ENCODE measurements at regions not wholly inside any gene's neighbourhood (a gene's known extent, or its start where the extent isn't known, plus 50 kb on each side); places are given as distances from the start of the nearest gene placed in this dataset.

- H3K9me3 ChIP-seq (ENCODE audit: low read length), result no peaks in the 10 kb centered on the region
- H3K4me1 ChIP-seq (ENCODE audit: insufficient read depth, low read length), result peaks cover 2% of the 10 kb centered on the region
- H3K36me3 ChIP-seq (ENCODE audit: insufficient read depth, low read length), result no peaks in the 10 kb centered on the region
- no peaks in the 10 kb centered on the region for H3K27me3 ChIP-seq (ENCODE audit: insufficient read depth, low read length)
- H2AFZ ChIP-seq (ENCODE audit: low read depth, low read length), result no peak overlapping the region
- H3K4me3 ChIP-seq (ENCODE audit: low read length), result no peak overlapping the region
Observed at GRCh38 chr20:50417484-50418235, 92.5 kb upstream of the PTPN1 start.

- no peaks in the 10 kb centered on the region for H3K9me3 ChIP-seq (ENCODE audit: low read length)
- H3K4me3 ChIP-seq (ENCODE audit: low read length), result no peak overlapping the region
- H3K27me3 ChIP-seq (ENCODE audit: insufficient read depth, low read length), result no peaks in the 10 kb centered on the region
- H3K4me1 ChIP-seq (ENCODE audit: insufficient read depth, low read length), result peaks cover 2% of the 10 kb centered on the region
- no peak overlapping the region for H2AFZ ChIP-seq (ENCODE audit: low read depth, low read length)
- no peaks in the 10 kb centered on the region for H3K36me3 ChIP-seq (ENCODE audit: insufficient read depth, low read length)
Observed at GRCh38 chr20:50418890-50419642, 91.1 kb upstream of the PTPN1 start.

- H3K27me3 ChIP-seq (ENCODE audit: insufficient read depth, low read length), result no peaks in the 10 kb centered on the region
- H3K9me3 ChIP-seq (ENCODE audit: low read length), result no peaks in the 10 kb centered on the region
- H3K4me3 ChIP-seq (ENCODE audit: low read length), result no peak overlapping the region
- H2AFZ ChIP-seq (ENCODE audit: low read depth, low read length), result no peak overlapping the region
- no peaks in the 10 kb centered on the region for H3K36me3 ChIP-seq (ENCODE audit: insufficient read depth, low read length)
- H3K4me1 ChIP-seq (ENCODE audit: insufficient read depth, low read length), result no peaks in the 10 kb centered on the region
Observed at GRCh38 chr20:50420380-50420779, 89.8 kb upstream of the PTPN1 start.

- Histone ChIP-seq H3K27me3 (ENCODE audit: insufficient read depth, low read length) (no peaks in the 10 kb centered on the region), H3K4me1 (ENCODE audit: insufficient read depth, low read length) (no peaks in the 10 kb centered on the region), H3K36me3 (ENCODE audit: insufficient read depth, low read length) (no peaks in the 10 kb centered on the region), H3K4me3 (ENCODE audit: low read length) (no peak overlapping the region), H2AFZ (ENCODE audit: low read depth, low read length) (no peak overlapping the region), H3K9me3 (ENCODE audit: low read length) (no peaks in the 10 kb centered on the region)
Observed at GRCh38 chr20:50421356-50422340, 88.5 kb upstream of the PTPN1 start.

GRCh38 chr20:50423758-50424157 lies 86.4 kb upstream of the PTPN1 start:
- Histone ChIP-seq H3K4me1 (ENCODE audit: insufficient read depth, low read length) (no peaks in the 10 kb centered on the region), H2AFZ (ENCODE audit: low read depth, low read length) (no peak overlapping the region), H3K9me3 (ENCODE audit: low read length) (no peaks in the 10 kb centered on the region)

GRCh38 chr20:50425076-50425475 lies 85.1 kb upstream of the PTPN1 start:
- H2AFZ ChIP-seq (ENCODE audit: low read depth, low read length), result no peak overlapping the region
- no peak overlapping the region for H3K4me3 ChIP-seq (ENCODE audit: low read length)
- H3K36me3 ChIP-seq (ENCODE audit: insufficient read depth, low read length), result no peaks in the 10 kb centered on the region
- no peaks in the 10 kb centered on the region for H3K9me3 ChIP-seq (ENCODE audit: low read length)
- H3K4me1 ChIP-seq (ENCODE audit: insufficient read depth, low read length), result no peaks in the 10 kb centered on the region
- H3K27me3 ChIP-seq (ENCODE audit: insufficient read depth, low read length), result no peaks in the 10 kb centered on the region

More at GRCh38 chr20:50423758-50424157, 86.4 kb upstream of the PTPN1 start:
- no peaks in the 10 kb centered on the region for H3K36me3 ChIP-seq (ENCODE audit: insufficient read depth, low read length)
- H3K27me3 ChIP-seq (ENCODE audit: insufficient read depth, low read length), result no peaks in the 10 kb centered on the region
- no peak overlapping the region for H3K4me3 ChIP-seq (ENCODE audit: low read length)

GRCh38 chr20:50426866-50427718 lies 83.1 kb upstream of the PTPN1 start:
- Histone ChIP-seq H2AFZ (ENCODE audit: low read depth, low read length) (no peak overlapping the region), H3K27me3 (ENCODE audit: insufficient read depth, low read length) (no peaks in the 10 kb centered on the region), H3K4me3 (ENCODE audit: low read length) (no peak overlapping the region), H3K36me3 (ENCODE audit: insufficient read depth, low read length) (no peaks in the 10 kb centered on the region), H3K9me3 (ENCODE audit: low read length) (no peaks in the 10 kb centered on the region), H3K4me1 (ENCODE audit: insufficient read depth, low read length) (no peaks in the 10 kb centered on the region)

GRCh38 chr20:50427719-50428083 lies 82.5 kb upstream of the PTPN1 start:
- no peaks in the 10 kb centered on the region for H3K9me3 ChIP-seq (ENCODE audit: low read length)
- H2AFZ ChIP-seq (ENCODE audit: low read depth, low read length), result no peak overlapping the region
- no peaks in the 10 kb centered on the region for H3K27me3 ChIP-seq (ENCODE audit: insufficient read depth, low read length)
- H3K36me3 ChIP-seq (ENCODE audit: insufficient read depth, low read length), result no peaks in the 10 kb centered on the region
- no peaks in the 10 kb centered on the region for H3K4me1 ChIP-seq (ENCODE audit: insufficient read depth, low read length)
- H3K4me3 ChIP-seq (ENCODE audit: low read length), result no peak overlapping the region

GRCh38 chr20:50428097-50428828 lies 81.9 kb upstream of the PTPN1 start:
- H3K4me3 ChIP-seq (ENCODE audit: low read length), result no peak overlapping the region
- H3K27me3 ChIP-seq (ENCODE audit: insufficient read depth, low read length), result no peaks in the 10 kb centered on the region
- no peaks in the 10 kb centered on the region for H3K36me3 ChIP-seq (ENCODE audit: insufficient read depth, low read length)
- no peaks in the 10 kb centered on the region for H3K4me1 ChIP-seq (ENCODE audit: insufficient read depth, low read length)
- H3K9me3 ChIP-seq (ENCODE audit: low read length), result no peaks in the 10 kb centered on the region
- no peak overlapping the region for H2AFZ ChIP-seq (ENCODE audit: low read depth, low read length)

GRCh38 chr20:50429412-50429811 lies 80.8 kb upstream of the PTPN1 start:
- no peaks in the 10 kb centered on the region for H3K36me3 ChIP-seq (ENCODE audit: insufficient read depth, low read length)
- H3K9me3 ChIP-seq (ENCODE audit: low read length), result no peaks in the 10 kb centered on the region
- H3K4me3 ChIP-seq (ENCODE audit: low read length), result no peak overlapping the region
- no peaks in the 10 kb centered on the region for H3K4me1 ChIP-seq (ENCODE audit: insufficient read depth, low read length)
- no peaks in the 10 kb centered on the region for H3K27me3 ChIP-seq (ENCODE audit: insufficient read depth, low read length)
- no peak overlapping the region for H2AFZ ChIP-seq (ENCODE audit: low read depth, low read length)

GRCh38 chr20:50431066-50431450 lies 79.1 kb upstream of the PTPN1 start:
- no peaks in the 10 kb centered on the region for H3K27me3 ChIP-seq (ENCODE audit: insufficient read depth, low read length)
- H3K4me1 ChIP-seq (ENCODE audit: insufficient read depth, low read length), result no peaks in the 10 kb centered on the region
- H3K9me3 ChIP-seq (ENCODE audit: low read length), result no peaks in the 10 kb centered on the region
- H3K36me3 ChIP-seq (ENCODE audit: insufficient read depth, low read length), result no peaks in the 10 kb centered on the region
- no peak overlapping the region for H2AFZ ChIP-seq (ENCODE audit: low read depth, low read length)
- H3K4me3 ChIP-seq (ENCODE audit: low read length), result no peak overlapping the region

Data from neuron (in vitro differentiated cells).